Right forelimb (tissue), 1 donor: ENCODE measurements at regions not wholly inside any gene's neighbourhood (a gene's known extent, or its start where the extent isn't known, plus 50 kb on each side); places are given as distances from the start of the nearest gene placed in this dataset.
A peak's percentile ranks its signal among the peaks of the same experiment; 100 is the strongest.
"Not testable (repeated sequence)": the region's sequence is repeated elsewhere in the genome, so short reads cannot be mapped to it uniquely, and the experiment has no call there.

ENCODE experiments used
- DNase-seq: peaks from one replicate; pipeline ENCODE4 v3.0.0-alpha.2; 2018

DNA sequence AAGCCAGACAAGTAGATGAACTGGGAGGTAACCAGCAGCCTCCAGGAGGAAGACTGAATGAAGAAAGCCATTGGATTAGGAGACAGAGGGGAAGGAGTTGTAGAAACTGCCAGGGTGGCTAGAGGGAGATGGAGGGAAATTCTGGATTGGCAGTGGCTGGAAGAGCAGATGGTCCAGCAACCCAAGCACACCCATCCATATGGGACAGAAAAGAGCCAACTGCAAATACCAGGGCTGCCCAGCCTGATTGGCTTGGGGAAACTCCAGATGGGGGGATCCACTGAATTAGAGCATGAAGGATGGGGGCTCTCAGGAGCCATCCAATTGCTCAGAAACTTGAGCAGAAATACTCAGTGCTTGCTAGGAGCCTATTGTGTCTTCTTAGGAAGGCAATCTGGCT is 173.5 kb upstream of the EPB41L3 start:
- no peak for DNase-seq

DNA sequence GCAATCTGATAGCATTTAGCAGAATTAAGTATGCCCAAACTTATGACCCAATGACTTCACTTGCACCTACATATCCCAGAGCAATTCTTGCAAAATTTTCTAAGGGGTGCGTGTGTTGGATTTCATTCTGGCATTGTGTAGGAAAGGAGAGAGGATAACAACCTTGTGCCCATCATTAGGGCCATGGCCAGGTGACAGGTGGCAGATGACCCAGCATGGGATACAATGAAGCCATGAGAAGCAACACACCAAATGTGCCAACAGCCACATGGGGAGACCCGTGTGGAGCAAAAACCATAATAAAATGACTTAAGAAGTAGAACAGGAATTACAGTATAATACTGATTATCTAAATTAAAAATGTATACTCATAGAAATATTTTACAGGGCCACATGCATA is 166.9 kb upstream of the EPB41L3 start:
- DNase-seq = no peak

DNA sequence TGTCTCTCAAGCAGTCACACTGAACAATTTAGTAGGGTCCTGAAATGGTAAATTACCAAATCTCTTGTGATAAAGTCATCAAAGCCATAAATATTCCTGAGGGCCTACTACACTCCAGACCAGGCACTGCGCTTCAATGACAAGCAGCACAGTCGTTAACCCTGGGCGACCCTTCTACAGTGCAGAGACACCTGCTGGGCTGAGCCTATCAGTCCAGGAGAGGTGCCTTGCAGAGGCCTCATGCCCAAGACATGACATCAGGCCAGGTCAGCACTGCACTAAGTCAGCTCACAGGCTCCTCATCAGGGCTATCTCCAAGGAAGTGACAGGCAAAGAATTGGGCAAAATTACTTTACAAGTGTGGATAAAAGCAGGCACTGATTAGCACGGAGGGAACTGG is 166.4 kb upstream of the EPB41L3 start:
- no peak for DNase-seq

DNA sequence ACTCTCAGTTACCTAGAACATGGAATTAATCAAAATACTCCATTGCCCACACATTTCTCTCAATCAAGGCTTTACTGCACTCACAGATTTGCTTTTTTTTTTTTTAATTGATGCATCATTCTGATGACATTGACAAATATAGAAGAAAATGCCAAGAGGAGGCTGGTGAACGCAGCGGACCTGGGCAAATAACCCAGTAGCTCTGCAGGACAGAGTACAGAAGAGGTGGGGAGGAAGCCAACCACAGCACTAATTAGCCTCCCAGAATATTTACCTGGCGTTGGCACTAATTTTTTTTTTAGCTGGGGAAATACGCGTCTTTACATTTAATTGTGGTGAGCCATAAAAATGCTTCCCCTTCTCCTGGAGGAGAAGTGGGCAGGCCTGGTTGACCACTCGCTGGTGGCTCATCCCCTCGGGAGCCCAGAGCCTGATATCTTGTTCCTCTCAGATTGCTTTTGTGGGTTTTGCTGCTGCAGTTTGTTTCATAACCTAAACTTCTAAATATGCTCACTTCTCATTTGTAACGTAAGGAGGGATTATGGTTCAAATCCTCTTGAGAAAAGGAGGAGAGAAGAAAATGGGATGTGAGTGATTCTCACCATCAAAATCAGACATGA is 165.8 kb upstream of the EPB41L3 start:
- no peak for DNase-seq

DNA sequence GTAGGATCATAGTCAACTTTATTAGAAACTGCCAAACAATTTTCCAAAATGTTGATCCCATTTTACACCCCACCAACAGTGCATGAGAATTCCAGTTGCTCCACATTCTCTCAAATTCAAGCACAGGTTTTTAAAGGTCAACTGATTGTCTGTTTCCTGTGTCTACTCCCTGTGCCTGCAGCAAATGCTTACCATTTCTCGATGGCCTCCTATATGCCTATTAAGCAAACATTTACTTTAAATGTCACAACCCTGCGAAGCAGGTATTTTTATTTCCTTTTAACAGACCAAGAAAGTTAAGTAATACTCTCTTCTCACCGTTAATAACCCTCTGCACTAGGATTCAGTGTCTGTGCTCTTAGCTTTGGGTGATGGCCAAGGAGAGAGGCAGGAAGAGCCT is 163.8 kb upstream of the EPB41L3 start:
- DNase-seq = no peak

DNA sequence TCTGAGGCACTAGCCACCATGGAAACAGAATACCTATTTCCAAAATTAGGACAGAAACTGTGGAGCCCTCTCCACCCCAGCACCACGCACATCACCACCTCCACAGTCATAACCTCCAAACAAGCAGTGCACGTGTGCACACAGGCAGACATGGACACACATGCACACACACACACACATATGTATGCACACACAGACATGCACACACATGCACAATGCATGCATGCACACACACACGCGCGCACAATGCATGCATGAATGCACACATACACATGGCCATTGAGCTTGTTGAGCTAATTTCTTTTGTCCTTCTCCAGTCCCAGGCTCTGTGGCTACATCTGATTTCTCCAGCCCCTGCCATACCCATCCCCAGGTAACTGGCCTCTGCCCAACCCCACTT is 161.6 kb upstream of the EPB41L3 start:
- no peak for DNase-seq

DNA sequence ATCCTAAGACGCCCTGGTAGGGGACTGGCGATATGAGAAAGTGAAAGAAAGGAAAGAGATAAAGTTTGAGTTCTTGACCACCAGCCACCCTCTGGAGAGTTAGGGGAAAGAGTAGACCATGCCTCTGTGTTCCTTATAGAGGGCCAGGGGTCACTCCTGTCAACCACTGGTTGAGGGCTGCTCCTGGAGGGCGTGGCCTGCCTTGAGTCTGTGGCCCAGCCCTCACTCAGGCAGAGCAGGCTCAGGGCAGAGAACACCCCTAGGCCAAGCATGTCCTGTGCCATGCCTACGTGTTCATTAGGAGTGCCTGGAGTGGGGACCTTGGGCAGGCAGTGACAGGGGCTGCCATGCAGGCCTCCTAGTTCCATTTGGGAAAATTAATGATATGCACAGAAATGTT is 161.1 kb upstream of the EPB41L3 start:
- DNase-seq = no peak

DNA sequence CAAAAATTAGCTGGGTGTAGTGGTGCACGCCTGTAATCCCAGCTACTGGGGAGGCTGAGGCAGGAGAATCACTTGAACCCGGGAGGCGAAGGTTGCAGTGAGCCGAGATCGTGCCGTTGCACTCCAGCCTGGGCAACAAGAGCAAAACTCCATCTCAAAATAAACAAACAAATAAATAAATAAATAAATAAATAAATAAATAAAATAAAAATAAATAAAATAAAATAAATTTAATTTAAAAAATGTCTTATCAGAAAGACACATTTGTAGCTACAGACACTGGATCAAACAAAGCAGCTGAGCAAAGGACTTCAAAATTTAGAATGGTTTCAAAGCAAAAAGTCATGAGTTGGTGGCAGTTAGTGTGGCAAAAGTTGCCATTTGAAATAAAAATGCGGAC is 158.2 kb upstream of the EPB41L3 start:
- DNase-seq = not testable (repeated sequence)

DNA sequence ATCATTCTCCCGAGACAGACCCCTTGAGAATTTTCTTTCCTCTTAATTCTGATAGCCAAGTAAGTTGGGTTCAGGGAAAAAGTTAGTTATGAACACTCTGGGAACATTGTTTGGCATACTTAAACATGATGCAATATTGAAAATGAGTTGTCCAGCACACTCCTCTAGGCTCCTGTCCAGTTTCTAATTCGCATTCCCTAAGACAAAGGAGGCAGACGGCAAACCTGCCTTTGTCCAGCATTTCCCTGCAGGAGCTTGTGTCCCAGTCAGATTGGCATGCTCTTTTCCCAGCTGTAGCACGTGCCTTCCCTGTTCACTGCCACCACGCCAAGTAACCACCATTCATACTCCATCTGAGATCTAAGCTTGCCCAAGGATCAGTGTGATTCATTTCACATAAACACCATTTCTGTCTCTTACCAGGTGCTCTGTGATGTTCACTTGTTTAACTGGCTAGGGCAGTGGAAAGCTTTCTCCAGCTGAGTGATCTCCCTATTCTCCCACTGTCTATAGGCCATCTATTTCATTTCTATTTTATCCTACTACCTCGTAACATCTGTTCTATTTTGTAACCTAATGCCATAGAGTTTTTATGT is 150.0 kb upstream of the EPB41L3 start:
- DNase-seq = peak; percentile 60

DNA sequence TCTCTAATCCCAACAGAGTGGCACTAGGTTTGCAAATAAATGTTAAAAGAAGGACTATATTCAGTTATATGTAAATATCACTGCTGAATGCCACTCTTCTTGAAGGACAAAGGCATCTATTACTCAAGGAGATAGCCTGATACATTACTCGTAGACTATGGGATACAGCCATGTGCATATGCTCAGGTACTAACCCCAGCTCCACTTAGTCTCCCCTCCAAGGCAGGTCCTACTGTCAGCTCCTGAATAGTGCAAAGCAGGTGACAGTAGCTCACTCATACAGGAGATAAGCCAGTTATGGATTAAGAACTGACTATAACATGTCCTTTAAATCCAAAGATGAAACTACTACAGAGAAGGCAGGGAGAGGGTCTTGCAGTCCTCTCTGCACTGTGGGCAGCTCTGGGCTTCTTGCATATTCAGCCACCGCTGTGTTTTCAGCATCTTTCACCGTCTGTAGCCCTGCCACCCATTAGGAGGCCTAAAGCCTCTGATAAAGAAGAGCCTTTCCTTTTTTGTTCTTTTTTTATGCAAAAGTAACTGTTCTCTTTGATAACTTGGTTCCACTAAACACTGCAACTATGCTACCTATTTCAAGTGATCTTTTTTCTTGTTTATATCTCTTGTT is 135.1 kb upstream of the EPB41L3 start:
- no peak for DNase-seq

DNA sequence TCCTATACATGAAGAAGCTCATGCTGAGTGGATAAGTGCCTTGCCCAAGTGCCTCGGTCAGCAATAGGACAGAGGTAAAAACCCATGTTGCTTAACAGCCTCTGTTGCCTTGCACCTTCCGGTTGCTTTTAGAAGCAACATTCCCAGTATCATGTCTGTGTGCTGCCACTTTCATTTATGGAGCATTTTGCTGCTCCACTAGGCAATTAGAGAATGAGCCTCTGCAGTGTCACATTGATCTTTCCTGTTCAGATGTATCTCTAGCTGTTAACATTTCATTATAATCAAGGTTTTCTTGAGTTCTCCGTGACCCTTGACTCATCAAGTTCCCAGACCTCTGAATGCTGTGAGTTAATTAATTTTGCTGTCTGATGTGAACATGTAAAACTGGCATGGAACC is 134.5 kb upstream of the EPB41L3 start:
- DNase-seq = no peak

DNA sequence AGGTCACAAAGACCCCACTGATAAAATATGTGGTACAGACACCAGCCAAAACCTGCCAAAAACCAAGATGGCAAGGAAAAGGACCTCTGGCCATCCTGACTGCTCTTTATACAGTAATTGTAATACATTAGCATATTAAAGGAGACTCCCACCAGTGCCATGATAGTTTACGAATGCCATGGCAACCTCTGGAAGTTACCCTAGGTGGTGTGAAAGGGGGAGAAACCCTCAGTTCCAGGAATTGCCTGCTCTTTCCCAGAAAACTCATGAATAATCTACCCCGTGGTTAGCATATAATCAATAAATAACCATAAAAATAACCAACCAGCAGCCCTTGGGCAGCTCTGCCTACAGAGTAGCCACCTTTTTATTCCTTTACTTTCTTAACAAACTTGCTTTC is 129.8 kb upstream of the EPB41L3 start:
- DNase-seq = no peak

DNA sequence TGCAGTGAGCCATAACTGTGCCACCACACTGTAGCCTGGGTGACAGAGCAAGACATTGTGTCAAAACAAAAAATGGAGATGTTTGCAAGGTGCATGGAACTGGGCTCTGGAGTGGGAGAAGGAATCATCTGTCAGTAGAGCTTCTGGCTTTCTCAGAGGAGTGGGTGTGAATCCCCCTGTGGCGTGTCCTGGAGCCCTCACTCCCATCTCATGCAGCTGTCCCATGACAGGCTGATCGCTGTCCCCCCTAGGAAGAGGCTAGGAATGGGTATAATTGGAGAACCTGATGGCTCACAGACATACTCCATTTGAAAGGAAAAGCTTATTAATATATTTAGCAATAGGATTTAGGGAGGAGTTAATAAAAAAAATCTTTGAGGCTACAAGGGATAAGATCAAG is 125.8 kb upstream of the EPB41L3 start:
- no peak for DNase-seq

DNA sequence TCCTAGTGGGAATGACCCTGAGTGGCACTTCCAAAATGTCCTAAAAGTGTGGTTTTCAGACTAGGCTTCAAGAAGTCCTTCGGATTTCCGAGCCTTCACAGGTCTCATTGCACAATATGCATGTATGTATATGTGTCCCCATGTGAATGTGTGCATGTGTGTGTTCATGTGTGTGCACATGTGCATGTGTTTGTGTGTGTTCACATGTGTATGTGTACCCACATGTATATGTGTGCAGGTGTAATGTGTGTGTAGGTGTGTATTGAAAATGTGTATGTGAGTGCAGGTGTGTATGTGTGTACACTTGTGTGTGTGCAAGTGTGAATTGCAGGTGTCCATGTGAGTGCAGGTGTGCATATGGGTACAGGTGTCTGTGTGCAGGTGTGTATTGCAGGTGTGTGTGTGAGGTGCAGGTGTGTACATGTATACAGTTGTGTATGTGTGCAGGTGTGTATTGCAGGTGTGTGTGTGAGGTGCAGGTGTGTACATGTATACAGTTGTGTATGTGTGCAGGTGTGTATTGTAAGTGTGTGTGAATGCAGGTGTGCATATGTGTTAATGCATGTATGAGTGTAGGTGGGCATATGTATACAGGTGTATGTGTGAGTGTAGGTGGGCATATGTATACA is 124.4 kb upstream of the EPB41L3 start:
- no peak for DNase-seq

DNA sequence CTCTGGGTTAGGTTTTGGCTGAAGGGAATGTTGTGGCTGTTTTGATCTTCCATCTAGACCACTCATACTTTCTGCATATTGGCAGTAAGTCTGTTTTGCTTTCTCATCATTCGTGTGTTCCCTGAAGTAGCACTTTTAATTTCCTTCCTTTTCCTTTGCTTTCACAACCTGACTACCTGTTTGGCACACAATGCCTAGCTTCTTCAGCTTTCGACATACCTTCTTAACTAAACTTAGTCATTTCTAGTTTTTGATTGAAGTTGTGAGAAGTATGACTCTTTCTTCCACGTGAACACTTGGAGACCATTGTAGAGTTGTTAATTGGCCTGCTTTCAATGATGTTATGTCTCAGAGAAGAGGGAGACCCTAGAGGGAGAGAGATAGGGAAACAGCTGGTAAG is 123.6 kb upstream of the EPB41L3 start:
- DNase-seq = no peak

DNA sequence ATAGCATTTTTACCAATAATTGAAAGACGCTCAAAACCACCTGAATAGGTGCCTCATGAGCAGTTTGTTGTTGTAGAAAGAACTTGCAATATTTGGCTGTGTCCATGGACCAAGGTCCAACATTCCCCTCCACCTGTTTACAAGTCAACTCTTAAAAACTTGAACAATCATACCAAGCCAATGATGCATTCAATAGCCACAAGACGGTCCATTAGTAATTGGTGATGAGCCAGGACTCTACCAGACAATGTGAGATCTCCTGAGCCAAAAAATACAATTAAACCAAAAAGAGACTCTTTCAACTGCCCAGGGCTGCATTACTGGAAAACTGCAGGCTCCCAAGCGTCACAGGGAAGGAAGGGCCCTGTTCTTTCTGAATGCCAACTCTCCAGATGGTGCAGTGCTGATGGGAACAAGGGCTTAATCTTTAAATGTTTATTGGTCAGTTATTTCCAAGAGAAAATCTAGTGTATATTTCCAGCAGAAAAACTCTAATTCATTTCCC is 118.8 kb upstream of the EPB41L3 start:
- DNase-seq = no peak

DNA sequence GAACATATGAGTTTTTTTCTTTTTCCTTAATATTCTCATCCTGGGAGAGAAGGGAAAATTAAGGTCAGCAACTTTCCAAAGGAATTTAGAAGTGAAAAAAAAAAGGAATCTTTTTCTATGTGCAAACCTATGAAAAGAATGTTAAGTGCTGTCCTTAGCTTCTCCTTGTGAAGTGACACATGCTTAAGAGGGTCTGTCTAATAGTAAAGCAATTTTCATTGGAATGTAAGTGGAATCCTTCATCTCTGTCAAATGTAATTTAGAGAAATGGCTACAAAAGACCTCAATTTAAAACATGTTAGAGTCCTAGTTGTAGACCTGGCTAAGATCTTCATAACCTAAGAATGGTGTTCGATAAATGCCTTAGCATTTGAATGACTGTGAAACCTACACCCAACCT is 117.4 kb upstream of the EPB41L3 start:
- DNase-seq = no peak

DNA sequence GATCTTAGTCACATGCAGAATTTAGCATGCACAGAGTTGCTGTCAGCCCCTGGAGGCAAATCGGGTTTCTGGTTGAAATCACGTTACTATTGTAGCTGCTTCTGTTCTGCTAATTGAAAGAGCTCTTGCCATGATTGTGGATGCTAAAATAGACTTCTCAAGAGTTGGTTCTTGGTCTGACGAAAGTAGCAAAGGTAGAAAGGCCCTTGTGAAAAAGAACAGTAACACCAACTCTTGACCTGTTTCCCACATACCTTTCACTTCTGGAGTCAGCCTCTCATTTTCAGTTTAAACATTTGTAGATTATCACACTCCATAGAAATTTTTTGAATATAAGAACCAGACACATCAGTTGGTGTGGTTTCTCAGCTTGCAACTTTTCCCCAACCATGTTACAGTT is 110.0 kb upstream of the EPB41L3 start:
- DNase-seq = no peak

DNA sequence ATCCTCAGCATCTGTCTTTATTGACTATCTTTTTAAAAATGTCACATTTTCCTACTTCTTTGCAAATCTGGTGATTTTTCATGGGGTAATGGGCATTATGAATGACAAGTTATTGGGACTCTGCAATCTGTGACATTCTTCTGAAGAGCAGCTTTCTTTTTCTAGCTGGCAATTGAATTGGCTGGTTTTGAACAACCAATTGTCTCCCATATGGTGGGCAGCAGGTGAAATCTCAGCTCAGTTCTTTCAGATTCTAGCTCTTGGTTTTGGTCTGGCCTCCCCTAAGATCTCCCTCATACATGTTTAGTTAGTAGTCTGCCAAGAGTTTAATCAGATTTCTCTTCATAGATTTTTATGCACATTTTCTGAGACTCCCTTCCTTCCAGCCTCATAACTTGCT is 107.9 kb upstream of the EPB41L3 start:
- no peak for DNase-seq

DNA sequence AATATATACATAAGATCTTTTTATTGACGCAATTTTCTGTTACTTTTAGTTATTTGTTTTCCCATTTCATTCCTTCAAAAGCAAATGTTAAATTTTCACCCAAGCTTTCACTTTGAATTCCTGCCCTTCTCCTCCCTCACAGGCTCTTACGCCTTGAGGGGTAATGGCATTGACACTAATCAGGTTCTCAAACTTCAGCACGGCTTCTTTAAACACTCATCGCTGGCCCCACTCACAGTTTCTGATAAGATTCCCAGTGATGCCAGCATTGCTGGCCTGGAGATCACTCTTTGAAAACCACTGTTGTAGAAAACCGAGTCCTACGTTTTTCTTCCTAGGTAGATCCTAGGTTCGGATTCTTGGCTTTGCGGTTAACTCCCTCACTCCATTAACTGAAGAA is 105.6 kb upstream of the EPB41L3 start:
- DNase-seq = no peak

DNA sequence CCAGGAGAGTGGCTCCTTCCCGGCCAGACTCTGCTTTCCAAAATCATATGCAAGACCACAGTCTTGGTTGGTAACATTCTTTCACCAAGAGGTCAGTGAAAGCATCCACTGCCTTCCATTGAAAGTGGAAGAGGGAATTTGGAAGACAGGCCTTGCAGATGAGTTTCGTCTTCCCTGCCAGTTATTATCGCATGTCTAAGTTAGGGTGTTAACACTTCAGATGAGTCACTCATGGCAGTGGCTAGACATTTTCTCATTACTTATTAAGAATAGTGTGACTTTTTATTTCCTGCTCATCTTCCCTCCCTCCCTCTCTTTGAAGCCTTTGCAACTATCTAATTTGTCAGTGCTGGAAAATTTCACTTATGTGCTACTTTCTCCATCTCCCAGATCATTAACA is 102.9 kb upstream of the EPB41L3 start:
- DNase-seq = no peak

DNA sequence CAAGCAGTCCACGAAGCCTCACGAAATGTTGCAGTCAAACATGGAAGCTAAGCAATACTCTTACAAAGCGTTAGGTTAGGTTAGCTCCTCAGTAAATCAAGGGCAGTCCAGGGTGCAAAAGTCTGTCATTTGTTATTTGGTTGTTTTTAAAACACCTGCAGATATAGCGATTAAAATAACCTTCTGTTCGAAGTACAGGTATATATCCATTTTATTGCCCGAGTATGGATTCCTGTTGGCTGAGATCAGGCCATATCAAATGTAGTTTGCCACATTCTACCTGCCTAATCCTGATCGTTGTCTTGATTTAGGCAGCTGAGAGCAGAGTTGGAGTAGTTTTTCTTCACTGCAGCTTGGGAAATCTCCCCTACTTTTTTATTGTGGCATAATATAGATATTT is 99.5 kb upstream of the EPB41L3 start:
- DNase-seq = no peak

DNA sequence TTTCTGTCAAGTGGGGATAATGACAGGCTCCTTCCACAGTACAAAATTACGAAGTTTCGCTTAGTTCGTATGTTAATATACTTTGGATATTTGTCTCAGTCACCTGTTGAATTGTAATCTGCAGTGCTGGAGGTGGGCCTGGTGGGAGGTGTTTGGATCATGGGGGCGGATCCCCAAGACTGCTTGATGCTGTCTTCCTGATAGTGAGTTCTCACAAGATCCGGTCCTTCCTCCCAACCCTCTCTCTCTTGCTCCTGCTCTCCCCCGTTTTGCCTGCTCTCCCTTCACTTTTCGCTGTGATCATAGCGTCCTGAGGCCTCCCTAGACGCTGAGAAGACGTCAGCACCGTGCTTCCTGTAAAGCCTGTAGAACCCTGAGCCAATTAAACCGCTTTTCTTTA is 97.1 kb upstream of the EPB41L3 start:
- no peak for DNase-seq

DNA sequence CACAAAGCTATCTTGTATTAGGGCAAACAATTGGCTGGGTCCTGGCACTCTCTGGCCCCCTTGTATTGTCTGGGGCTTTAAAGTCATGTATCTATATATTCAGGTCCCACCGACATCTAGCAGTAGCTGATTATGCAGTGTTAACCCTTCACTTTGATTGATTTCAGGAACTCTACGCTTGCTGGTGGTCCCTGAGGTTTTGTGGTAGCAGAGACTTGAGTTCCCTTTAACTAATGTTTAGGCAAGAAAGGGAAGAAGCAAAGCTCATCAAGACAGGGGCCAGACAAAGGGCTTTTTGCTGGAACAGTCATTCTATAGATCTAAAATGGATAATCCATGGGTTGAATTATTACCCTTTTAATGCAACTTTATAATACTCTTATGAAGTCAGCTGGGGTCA is 95.3 kb upstream of the EPB41L3 start:
- DNase-seq = no peak
